K562 (cell line): ENCODE measurements at regions not wholly inside any gene's neighbourhood (a gene's known extent, or its start where the extent isn't known, plus 50 kb on each side); places are given as distances from the start of the nearest gene placed in this dataset.

Experiments used
- HNRNPH1 ChIP-seq: fragments of 200-400 bp; formaldehyde crosslinking; optimal IDR thresholded peaks from 2 replicates; pipeline ENCODE3; 2017; ENCODE audit warnings: low read depth, mild to moderate bottlenecking, low read length, moderate library complexity
- MEF2A ChIP-seq: IDR thresholded peaks from 2 replicates; pipeline ENCODE4 v1.6.1; 2011; ENCODE audit warnings: low read depth, mild to moderate bottlenecking, low read length, moderate library complexity; ENCODE audit not compliant: control insufficient read depth
- PTRF ChIP-seq: fragments of 450-650 bp; IDR thresholded peaks from 2 replicates; pipeline ENCODE4 v1.6.1; 2016; ENCODE audit warnings: mild to moderate bottlenecking, missing genetic modification characterization, missing compliant biosample characterization
- RFX5 ChIP-seq: IDR thresholded peaks from 2 replicates; pipeline ENCODE4 v1.6.1; 2011; ENCODE audit warnings: low read depth, mild to moderate bottlenecking, improper control_type of control experiment, low read length
- SNRNP70 ChIP-seq: fragments of 200-400 bp; formaldehyde crosslinking; optimal IDR thresholded peaks from 2 replicates; pipeline ENCODE3; 2017; ENCODE audit warnings: low read depth, low read length
- ZNF449 ChIP-seq: fragments of 250-450 bp; sonication (Bioruptor Pico); IDR thresholded peaks from 2 replicates; pipeline ENCODE4 v1.8.0; 2022; ENCODE audit warnings: moderate library complexity, mild to moderate bottlenecking, inconsistent platforms
- TF ChIP-seq, protein P1 (sequence below), 3 experiments: IDR thresholded peaks in 2 of 3; conservative IDR thresholded peaks in 1 of 3; 2 replicates each; pipeline ENCODE4 v1.5.1; 2011 to 2012; ENCODE audit warnings: low read length in 3 of 3, mild to moderate bottlenecking in 3 of 3, control low read depth in 2 of 3, improper control_type of control experiment in 1 of 3, inconsistent platforms in 1 of 3, low read depth in 1 of 3, mixed read lengths in 1 of 3, moderate library complexity in 1 of 3; ENCODE audit not compliant: insufficient read depth in 2 of 3

DNA sequence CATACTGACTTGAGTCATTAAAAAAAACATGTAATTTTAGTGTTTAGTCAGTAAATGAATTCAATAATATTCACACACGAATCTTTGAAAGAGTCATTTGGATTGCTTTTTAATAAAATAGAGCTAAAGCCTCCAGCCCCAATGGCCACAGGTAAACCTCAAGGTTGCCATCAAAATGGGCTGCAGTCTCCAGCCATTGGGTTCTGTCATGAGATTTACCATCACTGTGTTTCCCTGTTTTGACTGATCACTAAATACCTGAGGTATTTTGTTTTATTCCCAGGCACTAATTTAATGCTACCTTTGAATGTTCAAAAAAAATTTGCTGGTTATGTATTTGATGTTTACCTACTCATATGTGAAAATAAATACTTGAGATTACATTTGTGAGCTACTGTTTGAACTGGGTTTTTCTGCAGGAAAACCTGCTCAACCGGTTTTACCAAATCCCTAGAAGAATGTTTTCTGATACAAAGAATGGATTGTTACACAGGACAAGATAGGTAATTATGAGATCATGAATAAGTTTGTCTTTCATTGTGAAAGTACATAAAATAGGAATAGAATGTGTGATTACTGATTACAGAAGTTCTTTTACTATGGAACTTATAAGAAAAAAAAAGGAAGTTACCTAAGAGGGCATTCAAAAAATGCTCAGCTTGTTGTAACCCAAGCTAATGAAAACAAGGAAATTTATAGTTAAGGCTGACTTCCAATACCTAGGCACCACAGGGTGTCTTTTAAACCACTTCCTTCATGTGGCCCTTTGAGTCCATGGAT is 391.3 kb downstream of the EFNB2 start:
- TF ChIP-seq ZNF449 (CRISPR knock-in tag), result no peak
- TF ChIP-seq PTRF (tag), result no peak
- TF ChIP-seq MEF2A, result no peak
- TF ChIP-seq HNRNPH1, result no peak
- TF ChIP-seq RFX5, result no peak
- TF ChIP-seq, protein P1, sequence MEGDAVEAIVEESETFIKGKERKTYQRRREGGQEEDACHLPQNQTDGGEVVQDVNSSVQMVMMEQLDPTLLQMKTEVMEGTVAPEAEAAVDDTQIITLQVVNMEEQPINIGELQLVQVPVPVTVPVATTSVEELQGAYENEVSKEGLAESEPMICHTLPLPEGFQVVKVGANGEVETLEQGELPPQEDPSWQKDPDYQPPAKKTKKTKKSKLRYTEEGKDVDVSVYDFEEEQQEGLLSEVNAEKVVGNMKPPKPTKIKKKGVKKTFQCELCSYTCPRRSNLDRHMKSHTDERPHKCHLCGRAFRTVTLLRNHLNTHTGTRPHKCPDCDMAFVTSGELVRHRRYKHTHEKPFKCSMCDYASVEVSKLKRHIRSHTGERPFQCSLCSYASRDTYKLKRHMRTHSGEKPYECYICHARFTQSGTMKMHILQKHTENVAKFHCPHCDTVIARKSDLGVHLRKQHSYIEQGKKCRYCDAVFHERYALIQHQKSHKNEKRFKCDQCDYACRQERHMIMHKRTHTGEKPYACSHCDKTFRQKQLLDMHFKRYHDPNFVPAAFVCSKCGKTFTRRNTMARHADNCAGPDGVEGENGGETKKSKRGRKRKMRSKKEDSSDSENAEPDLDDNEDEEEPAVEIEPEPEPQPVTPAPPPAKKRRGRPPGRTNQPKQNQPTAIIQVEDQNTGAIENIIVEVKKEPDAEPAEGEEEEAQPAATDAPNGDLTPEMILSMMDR (IDR thresholded peaks at IDR 0.05 in 2 of 3, conservative IDR thresholded peaks at IDR 0.05 in 1 of 3; ENCODE audit: insufficient read depth in 2 of 3, low read depth in 1 of 3, low read length in 3 of 3), result no peak
- no peak for TF ChIP-seq SNRNP70
